ENCODE measurements at regions not wholly inside any gene's neighbourhood (a gene's known extent, or its start where the extent isn't known, plus 50 kb on each side); places are given as distances from the start of the nearest gene placed in this dataset.

DNA sequence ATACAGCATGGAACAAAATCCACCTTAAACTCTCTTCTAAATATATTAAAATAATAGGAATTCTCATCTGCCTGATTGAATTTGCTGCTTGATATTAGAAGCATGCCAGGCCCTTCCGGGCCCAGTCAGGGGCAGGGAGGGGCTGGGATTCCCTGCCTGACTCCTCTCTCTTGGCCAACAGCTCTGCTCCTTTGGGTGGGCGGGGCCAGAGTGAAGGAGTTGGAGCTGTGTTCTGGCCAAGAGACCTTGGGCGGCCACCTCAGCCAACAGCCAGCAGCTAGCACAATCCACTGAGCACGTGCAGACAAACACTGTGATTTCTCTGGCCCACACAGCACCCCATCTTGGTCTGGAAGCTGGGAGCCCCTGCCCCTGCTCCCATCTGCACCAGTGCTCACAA lies 140.3 kb downstream of the PJA1 start:
- no peak for DNase-seq

DNA sequence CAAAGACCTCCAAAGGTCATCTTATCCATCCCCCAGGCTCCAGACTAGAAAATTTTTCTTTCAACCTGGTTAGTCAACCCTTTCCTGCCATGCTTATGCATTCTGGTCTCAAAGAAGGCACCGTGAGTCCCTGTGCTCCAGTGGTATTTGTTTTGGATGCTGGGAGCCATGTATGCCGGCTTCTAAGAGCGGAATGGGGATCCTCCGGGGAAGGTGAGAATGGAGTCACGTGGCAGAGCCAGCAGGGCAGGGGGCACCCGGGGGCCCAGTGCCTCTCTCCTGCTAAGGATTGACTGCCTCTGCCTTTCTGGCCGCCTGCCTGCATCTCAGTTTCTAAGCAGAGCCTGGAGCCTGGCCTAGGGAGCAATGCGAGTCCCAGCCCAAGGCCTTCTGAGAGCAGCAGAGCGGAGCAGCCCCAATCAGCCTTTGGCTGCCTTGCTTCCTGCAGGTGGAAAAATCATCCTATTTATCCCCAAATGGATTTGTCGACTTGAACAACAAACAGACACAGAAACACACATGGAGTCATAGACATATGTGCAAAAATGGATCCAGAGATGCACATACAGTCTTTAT lies 141.0 kb downstream of the PJA1 start:
- DNase-seq = no peak

DNA sequence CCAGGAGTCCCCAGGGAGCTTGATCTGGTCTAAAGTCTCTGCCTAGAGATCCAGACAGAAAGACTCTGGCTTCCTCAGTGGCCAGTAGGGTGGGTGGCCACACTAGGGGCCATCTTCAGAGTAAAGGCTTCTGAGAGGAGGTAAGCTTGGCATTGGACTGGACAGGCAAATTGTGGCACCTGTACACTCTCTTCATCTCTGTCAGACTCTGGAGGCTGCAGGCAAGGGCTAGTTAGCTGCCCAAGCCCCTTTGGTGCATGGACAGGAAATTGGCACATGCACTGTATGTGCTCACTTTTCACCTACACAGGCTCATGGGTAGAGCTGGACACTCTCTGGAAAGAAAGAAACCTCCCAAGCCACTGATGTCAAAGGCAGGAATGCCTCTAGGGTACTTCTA lies 142.8 kb downstream of the PJA1 start:
- DNase-seq = no peak

- DNase-seq = no peak
Observed at GRCh38 chrX:69021141-69021960, 143.9 kb downstream of the PJA1 start.

DNA sequence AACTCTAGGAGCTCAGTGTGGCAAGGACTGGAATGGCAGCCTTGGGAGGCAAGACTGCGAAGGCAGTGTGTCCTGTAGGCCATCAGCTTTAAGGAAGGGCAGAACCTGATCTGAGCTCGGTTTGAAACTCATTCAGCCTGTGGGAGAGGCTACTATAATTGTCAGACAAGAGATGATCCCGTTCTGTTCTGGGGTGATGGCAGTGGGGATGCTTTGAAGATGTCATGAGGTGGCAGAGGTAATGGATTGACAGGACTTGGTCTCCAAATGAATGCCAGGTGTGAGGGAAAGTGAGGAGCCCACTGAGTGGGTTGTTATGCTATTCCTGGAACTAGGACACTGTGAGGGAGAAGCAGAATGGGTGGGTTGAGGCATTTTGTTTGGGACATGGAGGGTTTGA lies 144.9 kb downstream of the PJA1 start:
- no peak for DNase-seq

- no peak for DNase-seq
Observed at GRCh38 chrX:69019073-69019890, 146.0 kb downstream of the PJA1 start.

DNA sequence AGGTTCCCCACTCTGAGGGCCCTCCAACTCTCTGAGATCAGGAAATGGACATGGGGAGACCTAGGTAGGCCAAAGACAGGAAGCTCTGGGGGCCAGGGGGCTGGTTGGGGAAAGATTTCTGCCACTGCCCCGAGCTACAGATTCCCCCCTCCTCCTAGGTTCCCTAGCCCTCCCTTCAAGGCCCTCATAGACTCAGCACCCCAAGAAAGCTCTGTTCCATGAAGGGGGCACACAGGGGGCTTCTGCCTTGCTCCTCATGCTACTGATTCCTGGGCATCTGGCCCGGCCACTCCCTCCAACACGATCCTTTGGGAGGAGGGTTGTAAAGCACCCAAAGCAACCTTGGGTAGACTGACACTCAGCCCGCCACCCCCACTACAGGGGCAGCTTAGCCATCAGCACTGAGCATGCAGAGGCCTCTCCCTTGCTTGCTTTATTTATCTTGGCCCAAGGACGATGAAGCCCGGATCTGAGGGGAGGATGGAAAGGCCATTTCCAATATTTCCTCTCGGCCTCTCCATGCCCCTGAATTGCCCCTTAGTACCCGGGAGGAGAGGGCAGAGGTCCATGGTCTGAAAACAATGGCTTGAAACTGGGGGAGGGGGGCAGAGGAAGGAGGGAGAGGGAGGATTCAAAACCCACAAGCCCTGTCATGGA lies 146.7 kb downstream of the PJA1 start:
- DNase-seq = no peak

GRCh38 chrX:69016293-69016941 lies 148.8 kb downstream of the PJA1 start:
- DNase-seq = no peak

DNA sequence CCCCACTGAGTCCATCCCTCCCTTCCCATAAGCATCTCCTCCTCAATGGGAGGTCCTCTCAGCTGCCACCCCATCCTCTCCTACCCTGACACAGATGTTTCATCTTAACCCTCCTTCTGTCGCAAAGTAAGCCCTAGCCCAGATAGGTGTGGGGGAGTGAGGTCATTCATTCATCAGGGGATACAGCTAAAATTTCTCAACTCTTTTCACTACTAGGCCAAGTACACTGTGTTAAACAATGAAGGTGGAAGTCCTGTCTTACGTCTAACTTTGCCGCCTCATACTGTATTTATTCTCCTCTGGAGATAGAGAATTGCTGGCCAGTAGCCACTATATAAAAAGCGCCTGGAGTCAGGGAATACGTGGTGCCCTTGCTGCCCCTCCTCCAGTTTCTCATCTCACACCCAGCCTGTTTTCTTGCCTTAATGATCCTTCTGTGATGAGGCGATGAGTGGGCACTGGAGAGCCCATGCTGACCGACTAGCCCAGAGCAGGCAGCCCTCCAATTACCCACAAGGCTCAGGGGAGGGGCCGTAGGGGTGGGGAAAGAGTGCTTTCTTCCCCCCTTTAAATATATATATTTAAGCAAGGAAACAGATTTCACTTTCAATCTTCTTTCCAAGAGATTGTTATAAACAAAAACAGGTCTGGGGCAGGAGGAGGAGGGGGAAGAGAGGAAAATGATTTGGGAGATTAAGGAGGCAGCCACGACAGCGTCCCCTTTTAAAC lies 149.5 kb downstream of the PJA1 start:
- DNase-seq = no peak

DNA sequence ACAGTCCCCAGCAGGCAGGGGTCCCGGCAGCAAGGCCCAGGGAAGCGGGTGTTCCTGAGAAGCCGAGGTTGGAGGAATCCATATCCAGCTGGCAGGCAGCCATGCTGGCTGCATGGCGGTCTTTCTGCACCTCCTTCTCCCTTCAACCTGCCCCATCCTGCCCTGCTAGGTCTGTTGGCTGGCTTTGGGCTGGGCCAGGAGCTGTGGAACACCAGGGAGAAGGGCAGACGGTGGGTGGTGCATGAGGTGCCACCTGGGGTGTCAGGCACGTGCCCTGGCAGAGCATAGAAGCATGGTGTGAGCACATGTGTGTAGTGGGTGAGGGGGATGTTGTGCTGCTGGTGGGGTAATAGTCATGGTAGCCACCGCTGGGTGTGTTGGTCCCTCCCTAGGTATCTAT lies 150.1 kb downstream of the PJA1 start:
- DNase-seq = no peak

DNA sequence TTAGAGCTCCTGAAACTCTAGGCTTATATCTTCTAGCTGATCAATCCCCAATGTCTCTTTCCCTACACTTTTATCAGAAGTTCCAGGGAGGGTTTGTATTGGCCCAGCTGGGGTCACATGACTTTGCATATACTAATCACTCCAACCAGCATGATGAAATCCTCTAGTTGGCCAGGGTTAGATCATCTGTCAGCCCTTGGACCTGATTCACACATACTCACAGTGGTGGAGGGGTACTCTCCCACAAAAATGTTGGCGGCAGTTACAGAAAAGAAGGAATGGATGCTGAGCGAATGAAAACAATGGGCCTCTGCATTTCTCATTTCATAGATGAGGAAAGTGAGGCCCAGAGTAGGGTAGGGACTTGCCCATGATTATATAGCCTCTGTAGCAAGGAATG lies 151.1 kb downstream of the PJA1 start:
- DNase-seq = no peak

DNA sequence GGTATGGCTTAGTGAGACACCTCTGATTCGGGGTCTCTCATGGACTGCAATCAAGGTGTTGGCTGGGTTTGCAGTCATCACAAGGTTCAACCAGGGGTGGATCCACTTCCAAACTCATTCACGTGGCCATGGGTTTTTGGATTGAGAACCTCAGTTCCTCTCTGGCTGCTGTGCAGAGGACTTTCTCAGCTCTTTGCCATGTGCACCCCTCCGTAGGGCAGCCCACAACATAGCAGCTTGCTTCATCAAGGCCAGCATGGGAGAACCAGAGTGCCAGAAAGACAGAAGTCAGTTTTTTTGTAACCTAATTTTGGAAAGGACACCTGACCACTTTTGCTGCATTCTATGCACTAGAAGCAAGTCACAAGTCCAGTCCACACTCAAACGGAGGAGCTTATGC lies 154.9 kb downstream of the PJA1 start:
- no peak for DNase-seq

DNA sequence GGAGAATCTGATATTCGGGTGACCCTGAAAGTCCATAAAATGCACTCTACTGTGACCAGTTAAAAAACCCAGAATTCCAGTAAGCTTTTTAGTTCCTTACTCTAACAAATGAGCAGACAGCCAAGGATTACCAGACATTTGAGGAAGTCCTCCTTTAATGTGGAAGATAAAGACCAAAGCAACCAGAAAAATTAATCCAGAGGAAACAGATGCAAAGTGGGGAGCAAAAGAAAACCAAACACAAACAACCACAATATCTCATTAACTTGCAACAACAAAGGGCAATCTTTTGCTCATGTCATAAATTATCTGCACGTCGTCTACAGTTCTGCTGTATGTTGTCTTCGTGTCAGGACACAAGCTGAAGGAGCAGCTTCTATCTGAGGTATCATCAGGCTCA lies 164.4 kb downstream of the PJA1 start:
- DNase-seq = no peak

DNA sequence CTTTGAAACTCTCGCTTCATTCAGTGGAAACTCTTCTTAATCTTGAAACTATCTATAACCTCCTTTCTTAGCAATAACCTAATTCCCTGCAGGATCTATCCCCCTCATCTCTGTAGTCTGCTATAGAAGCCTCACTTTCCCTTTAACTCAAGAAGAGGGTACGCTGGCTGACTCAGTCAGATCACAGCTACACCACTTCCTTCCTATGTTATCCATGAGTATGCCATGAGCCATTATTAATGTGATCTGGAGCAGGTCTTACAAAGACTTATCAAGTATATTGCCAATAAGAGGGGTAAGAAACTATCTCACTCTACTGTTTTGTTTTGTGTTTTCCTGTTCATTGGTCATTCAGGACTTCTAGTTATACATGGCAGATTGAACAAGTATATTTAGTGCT lies 165.3 kb downstream of the PJA1 start:
- DNase-seq = no peak

GRCh38 chrX:68999356-68999755 lies 165.9 kb downstream of the PJA1 start:
- DNase-seq = no peak

GRCh38 chrX:68998716-68999115 lies 166.5 kb downstream of the PJA1 start:
- no peak for DNase-seq

- no peak for DNase-seq
Observed at GRCh38 chrX:68997911-68998310, 167.3 kb downstream of the PJA1 start.

DNA sequence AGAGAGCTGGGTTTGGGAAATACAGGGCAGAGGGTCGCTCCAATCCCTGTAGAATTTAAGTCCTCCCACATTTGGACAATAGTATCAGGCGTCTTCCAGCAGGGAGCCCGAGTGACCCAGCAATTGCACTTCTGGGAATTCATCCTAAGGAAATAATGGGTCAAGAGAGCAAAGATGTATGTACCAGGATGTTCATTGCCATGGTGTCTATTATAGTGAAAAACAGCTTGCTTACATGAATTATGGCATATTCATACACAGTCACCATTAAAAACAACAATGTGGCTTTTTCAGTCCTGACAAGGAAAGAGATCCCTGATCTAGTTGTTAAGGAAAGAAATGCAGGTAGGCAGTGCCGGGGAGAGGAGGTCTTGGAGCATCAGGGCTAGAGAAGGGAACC lies 167.7 kb downstream of the PJA1 start:
- DNase-seq = no peak

GRCh38 chrX:68995780-68996551 lies 167.1 kb downstream of the EFNB1 start:
- no peak for DNase-seq

DNA sequence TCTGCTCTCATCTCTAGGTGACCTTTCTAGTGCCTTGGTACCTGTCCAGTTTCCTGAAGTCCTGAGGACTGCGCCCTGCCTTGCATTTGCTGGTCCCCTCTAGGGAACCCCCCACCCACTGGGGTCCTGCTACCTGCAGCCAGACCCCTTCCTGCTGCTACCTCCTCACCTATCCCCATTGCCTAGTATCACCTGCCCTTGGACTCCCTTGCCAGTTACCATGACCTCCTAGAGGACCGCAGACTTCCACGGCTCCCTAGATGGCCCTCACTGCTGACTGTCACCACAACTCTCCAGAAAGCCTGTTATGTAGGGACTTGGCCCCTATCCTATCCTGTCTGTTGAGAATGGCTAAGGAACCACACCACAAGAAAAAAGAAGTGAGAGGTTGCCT lies 166.6 kb downstream of the EFNB1 start:
- no peak for DNase-seq

DNA sequence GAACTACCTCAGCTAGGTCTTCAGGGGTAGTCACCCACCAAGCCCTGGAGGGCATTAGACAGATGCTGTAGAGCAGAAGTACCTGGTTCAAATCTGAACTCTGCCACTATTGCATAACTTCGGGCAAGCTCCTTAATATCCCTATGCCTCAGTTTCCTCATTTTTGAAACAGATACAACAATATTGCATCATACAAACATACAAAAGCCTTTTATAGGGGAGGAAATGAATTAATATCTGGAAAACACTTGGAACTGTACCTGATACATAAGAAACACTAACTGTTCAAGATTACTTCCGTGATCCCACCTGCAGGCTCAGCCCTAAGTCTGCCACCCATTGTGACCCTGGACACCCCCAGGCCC lies 166.1 kb downstream of the EFNB1 start:
- no peak for DNase-seq

All from amniotic stem cell (primary cell).